Activated naive CD8-positive, alpha-beta T cell treated with anti-CD3 and anti-CD28 coated beads, Interleukin-2, amount 10 ng/mL, durations not matched to agents 7 days and 5 days (primary cell): ENCODE measurements at regions not wholly inside any gene's neighbourhood (a gene's known extent, or its start where the extent isn't known, plus 50 kb on each side); places are given as distances from the start of the nearest gene placed in this dataset.

ENCODE experiments used
- ATAC-seq: fragments of 150-1000 bp; cut with Tn5 transposase; one replicate; pipeline ENCODE4 v1.10.0; 2021; ENCODE audit warnings: low read depth, moderate library complexity
- POLR2A ChIA-PET: fragments of 350-600 bp; sonication (Branson Sonifier 250); formaldehyde crosslinking; loops from one replicate; lab custom pipeline; 2021; ENCODE audit warnings: antibody characterized with exemption; lab: Charles Lee
- DNase-seq: peaks from one replicate; pipeline ENCODE4 v3.0.0; 2021
- H3K27ac Mint-ChIP-seq: one replicate; pipeline ENCODE4 v1.8.0; 2022; ENCODE audit warnings: mild to moderate bottlenecking, mixed read lengths
- H3K27me3 Mint-ChIP-seq: one replicate; pipeline ENCODE4 v1.8.0; 2022; ENCODE audit warnings: mild to moderate bottlenecking, moderate library complexity, mixed read lengths
- H3K36me3 Mint-ChIP-seq: one replicate; pipeline ENCODE4 v1.8.0; 2021; ENCODE audit warnings: mild to moderate bottlenecking, mixed read lengths
- H3K4me1 Mint-ChIP-seq: one replicate; pipeline ENCODE4 v1.8.0; 2021; ENCODE audit warnings: mixed read lengths
- H3K4me3 Mint-ChIP-seq: one replicate; pipeline ENCODE4 v1.8.0; 2022; ENCODE audit warnings: mild to moderate bottlenecking, moderate library complexity, mixed read lengths
- H3K9me3 Mint-ChIP-seq: one replicate; pipeline ENCODE4 v1.8.0; 2021; ENCODE audit warnings: mixed read lengths

DNA sequence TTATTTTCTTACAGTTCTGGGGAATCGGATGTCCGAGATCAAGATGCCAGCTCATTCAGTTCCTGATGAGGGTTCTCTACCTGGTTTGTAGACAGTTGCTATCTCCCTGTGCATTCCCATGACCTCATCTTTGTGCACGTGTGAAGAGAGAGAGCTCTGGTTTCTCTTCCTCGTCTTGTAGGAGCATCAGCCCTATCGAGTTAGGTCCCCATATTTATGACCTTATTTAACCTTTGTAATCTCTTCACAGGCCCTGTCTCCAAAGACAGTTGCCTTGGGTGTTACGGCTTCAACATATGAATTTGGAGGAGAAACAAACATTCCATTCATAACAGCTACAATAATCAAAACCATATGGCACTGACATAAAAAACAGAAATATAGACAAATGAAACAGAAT lies 455.3 kb downstream of the HACE1 start:
- DNase-seq (no peak), ATAC-seq (no peak)
- H3K36me3 Mint-ChIP-seq = no peaks in the 10 kb centered on the region
- POLR2A ChIA-PET = no interaction called here
- no peaks in the 10 kb centered on the region for H3K4me1 Mint-ChIP-seq
- H3K27me3 Mint-ChIP-seq = no peaks in the 10 kb centered on the region
- H3K4me3 Mint-ChIP-seq = no peak overlapping the region
- peaks cover 4% of the 10 kb centered on the region for H3K9me3 Mint-ChIP-seq
- no peak overlapping the region for H3K27ac Mint-ChIP-seq

DNA sequence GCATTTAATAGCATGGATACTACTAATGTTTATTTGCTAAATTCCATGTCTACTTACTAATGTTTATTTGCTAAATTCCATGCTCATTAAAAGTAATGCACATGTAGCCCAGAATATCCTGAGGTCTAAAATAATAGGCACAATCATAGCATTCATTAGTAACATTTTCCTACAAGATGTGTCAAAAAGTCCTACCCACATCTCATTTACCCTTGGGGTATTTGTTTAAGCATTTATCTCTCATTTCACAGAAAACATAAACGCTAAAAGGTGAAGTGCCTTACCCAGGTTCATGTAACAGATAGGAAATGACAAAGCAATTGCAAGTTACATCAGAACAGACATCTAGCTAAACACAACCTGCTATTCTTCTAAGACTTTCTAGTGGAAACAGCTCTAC lies 457.1 kb downstream of the HACE1 start:
- Mint-ChIP-seq H3K4me1 (no peaks in the 10 kb centered on the region), H3K27me3 (no peaks in the 10 kb centered on the region), H3K27ac (no peak overlapping the region), H3K4me3 (no peak overlapping the region), H3K9me3 (peaks cover 4% of the 10 kb centered on the region), H3K36me3 (no peaks in the 10 kb centered on the region)
- DNase-seq (no peak), ATAC-seq (no peak)
- POLR2A ChIA-PET = no interaction called here

DNA sequence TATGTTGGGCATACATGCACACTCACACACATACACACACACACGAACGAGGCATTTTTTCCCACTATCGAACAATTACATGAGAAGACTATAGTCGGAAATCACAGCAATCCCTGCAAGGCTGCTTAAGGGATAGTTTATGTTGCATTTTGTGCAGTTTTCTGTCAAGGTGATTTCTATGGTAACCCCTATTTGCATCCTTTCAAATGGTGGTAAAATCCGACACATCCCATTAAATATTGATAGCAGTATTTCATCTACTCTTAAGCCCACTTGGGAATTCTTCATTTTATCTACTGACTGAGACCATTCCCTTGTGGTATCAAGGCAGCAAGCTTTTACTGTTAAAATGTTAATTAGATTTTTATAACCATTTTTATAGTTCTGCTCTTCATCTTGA lies 457.8 kb downstream of the HACE1 start:
- no peaks in the 10 kb centered on the region for H3K27me3 Mint-ChIP-seq
- ATAC-seq (no peak), DNase-seq (no peak)
- H3K27ac Mint-ChIP-seq = no peak overlapping the region
- H3K36me3 Mint-ChIP-seq = no peaks in the 10 kb centered on the region
- H3K4me1 Mint-ChIP-seq = no peaks in the 10 kb centered on the region
- POLR2A ChIA-PET = no interaction called here
- peaks cover 4% of the 10 kb centered on the region for H3K9me3 Mint-ChIP-seq
- H3K4me3 Mint-ChIP-seq = no peak overlapping the region

DNA sequence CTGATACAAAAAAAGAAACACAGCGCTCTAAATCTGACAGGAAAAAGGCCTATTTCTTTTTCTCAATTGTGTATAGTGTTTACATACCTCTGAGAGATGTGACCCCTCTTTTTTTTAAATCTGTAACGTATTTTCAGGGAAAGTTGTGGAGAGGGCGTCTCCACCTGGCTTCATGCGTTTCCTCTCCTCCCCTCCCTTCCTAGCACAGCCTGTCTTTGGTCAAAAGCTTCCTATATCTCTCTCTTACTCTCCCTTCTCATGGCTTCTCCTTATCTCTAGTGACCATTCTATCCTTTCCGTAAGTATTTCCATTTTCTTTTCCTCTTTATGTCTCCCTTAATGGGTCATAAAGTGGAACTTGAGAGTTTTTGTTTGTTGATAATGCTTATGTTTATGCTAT lies 458.9 kb downstream of the HACE1 start:
- H3K4me3 Mint-ChIP-seq = no peak overlapping the region
- H3K4me1 Mint-ChIP-seq = no peaks in the 10 kb centered on the region
- DNase-seq (no peak), ATAC-seq (no peak)
- no peaks in the 10 kb centered on the region for H3K27me3 Mint-ChIP-seq
- peaks cover 4% of the 10 kb centered on the region for H3K9me3 Mint-ChIP-seq
- H3K27ac Mint-ChIP-seq = no peak overlapping the region
- POLR2A ChIA-PET = no interaction called here
- no peaks in the 10 kb centered on the region for H3K36me3 Mint-ChIP-seq

DNA sequence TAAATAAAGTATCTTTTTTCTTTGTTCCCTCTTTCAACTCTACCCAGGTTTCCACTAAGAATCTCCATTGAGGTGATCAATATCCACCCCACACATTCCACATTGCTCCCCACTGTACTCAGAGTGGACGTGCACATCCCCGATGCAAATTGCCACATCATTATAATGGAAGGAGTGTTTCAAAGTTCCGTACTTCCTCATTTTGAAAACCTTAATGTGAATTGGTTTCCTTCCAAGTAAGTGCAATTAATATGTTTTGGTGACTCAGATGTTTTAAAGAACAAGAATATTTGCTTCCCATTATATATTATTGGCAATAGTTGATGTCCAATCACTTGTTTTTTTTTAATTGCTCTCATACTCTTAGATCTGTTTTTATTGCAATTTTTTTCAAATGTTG lies 463.6 kb downstream of the HACE1 start:
- DNase-seq (no peak), ATAC-seq (no peak)
- Mint-ChIP-seq H3K27me3 (no peaks in the 10 kb centered on the region), H3K36me3 (no peaks in the 10 kb centered on the region), H3K4me3 (no peak overlapping the region), H3K9me3 (no peaks in the 10 kb centered on the region), H3K4me1 (no peaks in the 10 kb centered on the region), H3K27ac (no peak overlapping the region)
- POLR2A ChIA-PET = no interaction called here

DNA sequence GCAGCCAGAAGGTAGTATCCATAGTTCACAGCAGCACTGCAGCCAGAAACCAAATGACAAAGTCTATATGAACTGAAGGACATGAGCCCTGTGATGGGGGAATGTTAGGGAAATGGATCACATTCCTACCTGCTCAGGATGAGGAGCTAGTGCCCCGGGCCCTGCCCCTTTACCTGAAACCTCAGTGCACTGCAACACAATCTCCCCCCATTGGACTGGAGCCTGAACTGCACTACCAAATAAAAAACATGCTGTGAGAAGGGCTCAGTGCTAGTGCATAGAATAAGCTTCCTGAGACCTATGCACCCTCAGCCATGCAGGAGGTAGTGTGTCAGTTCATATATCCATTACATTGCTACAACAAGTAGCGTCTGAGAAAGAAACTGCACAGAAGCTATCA lies 477.8 kb downstream of the HACE1 start:
- POLR2A ChIA-PET = no interaction called here
- H3K27ac Mint-ChIP-seq = no peak overlapping the region

DNA sequence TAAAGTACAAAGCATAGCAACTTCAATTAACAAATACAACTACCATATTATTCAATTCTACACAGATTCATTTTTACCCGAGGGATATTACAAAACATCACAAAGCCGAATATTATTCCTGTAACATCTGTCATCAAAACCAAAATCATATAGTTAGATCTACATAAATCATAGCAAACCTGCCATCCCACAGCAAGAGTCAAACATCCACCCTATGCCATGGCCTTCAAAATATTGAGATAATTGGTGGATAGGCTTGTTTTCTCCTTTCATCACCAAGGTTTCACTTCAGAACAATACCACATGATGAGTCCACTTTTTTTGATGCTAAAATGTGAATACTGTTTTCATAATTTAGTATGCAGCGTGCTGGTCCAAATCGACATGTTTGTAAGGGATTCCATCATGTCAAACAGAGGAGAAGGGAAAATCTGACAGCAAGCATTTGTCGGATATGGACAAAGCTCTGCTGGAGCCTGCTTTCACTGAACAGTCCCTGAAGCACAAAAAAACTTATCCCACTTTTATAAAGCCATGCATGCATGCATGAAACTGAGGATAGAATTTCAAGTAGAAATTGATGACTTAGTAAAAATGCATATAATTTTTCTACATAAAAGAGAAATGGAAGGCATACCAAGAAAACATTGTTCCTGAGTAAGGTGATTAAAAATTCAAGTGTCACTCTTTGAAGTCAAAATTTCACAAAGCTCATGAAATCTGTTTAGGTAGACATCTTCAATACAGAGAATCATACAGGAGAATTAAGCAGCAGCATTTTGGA lies 494.1 kb downstream of the HACE1 start:
- Mint-ChIP-seq H3K36me3 (no peaks in the 10 kb centered on the region), H3K27me3 (no peaks in the 10 kb centered on the region), H3K27ac (no peak overlapping the region), H3K4me1 (no peaks in the 10 kb centered on the region), H3K9me3 (no peaks in the 10 kb centered on the region), H3K4me3 (no peak overlapping the region)
- DNase-seq = no peak
- ATAC-seq = no peak
- POLR2A ChIA-PET = no interaction called here

More for the DNA sequence above, 477.8 kb downstream of the HACE1 start:
- H3K9me3 Mint-ChIP-seq = no peaks in the 10 kb centered on the region
- DNase-seq (no peak), ATAC-seq (no peak)
- H3K4me3 Mint-ChIP-seq = no peak overlapping the region
- H3K36me3 Mint-ChIP-seq = no peaks in the 10 kb centered on the region
- no peaks in the 10 kb centered on the region for H3K4me1 Mint-ChIP-seq
- H3K27me3 Mint-ChIP-seq = peaks cover 2% of the 10 kb centered on the region

DNA sequence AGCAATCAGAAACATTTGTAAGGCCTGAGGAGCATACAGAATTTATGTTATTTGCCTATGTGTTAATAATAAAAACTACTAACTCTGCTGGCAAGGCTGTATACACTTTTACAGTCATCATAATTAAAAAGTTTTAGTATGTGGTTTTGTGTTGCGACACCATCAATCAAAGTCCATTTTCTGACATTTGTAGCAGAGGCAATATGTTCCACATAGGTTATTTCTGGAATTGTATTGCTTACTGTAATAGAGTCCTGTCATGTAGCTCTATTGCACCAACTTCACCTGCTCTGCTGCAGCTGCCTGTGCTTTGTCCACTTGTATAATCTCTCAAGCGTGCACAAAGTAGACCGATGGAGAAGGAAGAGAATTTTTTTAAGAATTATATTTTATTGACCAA lies 501.8 kb downstream of the HACE1 start:
- Mint-ChIP-seq H3K9me3 (no peaks in the 10 kb centered on the region), H3K4me3 (no peak overlapping the region), H3K27ac (no peak overlapping the region), H3K4me1 (no peaks in the 10 kb centered on the region), H3K36me3 (no peaks in the 10 kb centered on the region), H3K27me3 (no peaks in the 10 kb centered on the region)
- ATAC-seq (no peak), DNase-seq (no peak)
- POLR2A ChIA-PET = no interaction called here

DNA sequence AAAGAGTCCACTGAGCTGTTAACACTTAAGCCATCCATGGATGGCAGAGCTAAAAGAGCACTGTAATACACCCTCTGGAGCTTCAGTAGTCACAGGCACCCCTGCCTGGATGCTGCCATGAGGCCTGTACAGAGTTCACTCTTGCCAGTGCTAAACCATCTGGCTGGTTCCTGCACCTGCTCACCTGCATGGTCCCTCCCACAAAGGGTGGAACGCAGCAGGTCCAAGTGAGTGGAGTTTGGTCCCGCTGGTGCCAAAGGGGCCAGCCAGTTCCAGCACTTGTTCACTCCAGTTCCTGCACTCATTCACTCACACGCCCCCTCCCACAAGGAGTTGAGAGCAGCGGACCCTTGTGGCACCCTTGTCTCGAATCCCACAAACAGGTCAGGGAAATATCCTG lies 503.5 kb downstream of the HACE1 start:
- Mint-ChIP-seq H3K27ac (no peak overlapping the region), H3K9me3 (no peaks in the 10 kb centered on the region), H3K4me1 (no peaks in the 10 kb centered on the region), H3K4me3 (no peak overlapping the region), H3K27me3 (no peaks in the 10 kb centered on the region), H3K36me3 (no peaks in the 10 kb centered on the region)
- ATAC-seq (no peak), DNase-seq (no peak)
- POLR2A ChIA-PET = no interaction called here

DNA sequence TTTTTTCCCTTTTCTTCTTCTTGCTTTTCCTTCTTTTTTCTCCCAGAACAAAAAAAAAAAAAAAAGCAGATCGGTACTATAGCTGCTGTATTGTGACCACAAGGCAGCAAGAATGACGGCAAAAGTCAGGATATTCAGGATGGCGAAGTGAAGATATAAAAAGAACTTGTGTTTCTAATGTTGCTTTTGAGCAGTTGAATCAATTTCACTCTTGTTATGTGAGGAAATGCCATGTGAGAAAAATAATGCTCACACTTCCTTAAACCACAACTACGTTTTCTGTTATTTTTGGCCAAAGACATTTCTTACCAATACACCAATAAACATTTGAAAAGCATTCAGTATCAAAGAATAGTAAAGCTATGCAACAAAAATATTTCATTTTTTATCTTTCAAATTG lies 510.5 kb downstream of the HACE1 start:
- POLR2A ChIA-PET = interaction anchor here (0.6 kb wide), 1 partner anchor 1029 kb away, joined by 4 read pairs; no protein-coding TSS in a partner anchor
- H3K4me1 Mint-ChIP-seq = no peaks in the 10 kb centered on the region
- no peak overlapping the region for H3K27ac Mint-ChIP-seq
- H3K4me3 Mint-ChIP-seq = no peak overlapping the region
- ATAC-seq (no peak), DNase-seq (no peak)
- peaks cover 2% of the 10 kb centered on the region for H3K9me3 Mint-ChIP-seq
- no peaks in the 10 kb centered on the region for H3K36me3 Mint-ChIP-seq
- H3K27me3 Mint-ChIP-seq = no peaks in the 10 kb centered on the region

DNA sequence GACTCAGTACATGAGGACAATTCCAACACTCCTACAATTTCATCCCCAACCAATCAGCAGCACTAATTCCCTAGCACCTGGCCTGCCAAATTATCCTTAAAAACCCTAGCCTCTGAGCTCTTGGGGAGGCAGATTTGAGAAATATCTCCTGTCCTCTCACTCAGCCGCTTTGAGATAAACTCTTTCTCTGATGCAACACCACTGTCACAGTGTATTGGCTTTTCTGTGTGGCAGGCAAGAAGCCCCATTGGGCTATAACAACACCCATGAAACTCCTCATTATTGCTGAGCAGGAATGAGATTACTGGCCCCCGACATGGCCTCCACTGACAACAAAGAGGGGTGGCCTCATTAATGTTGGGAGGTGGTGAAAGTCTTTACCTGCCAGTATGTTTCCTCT lies 515.5 kb downstream of the HACE1 start:
- no peaks in the 10 kb centered on the region for H3K27me3 Mint-ChIP-seq
- peaks cover 4% of the 10 kb centered on the region for H3K9me3 Mint-ChIP-seq
- no peak overlapping the region for H3K4me3 Mint-ChIP-seq
- no peak overlapping the region for H3K27ac Mint-ChIP-seq
- POLR2A ChIA-PET = no interaction called here
- H3K4me1 Mint-ChIP-seq = no peaks in the 10 kb centered on the region
- no peak for ATAC-seq
- no peak for DNase-seq
- H3K36me3 Mint-ChIP-seq = no peaks in the 10 kb centered on the region

DNA sequence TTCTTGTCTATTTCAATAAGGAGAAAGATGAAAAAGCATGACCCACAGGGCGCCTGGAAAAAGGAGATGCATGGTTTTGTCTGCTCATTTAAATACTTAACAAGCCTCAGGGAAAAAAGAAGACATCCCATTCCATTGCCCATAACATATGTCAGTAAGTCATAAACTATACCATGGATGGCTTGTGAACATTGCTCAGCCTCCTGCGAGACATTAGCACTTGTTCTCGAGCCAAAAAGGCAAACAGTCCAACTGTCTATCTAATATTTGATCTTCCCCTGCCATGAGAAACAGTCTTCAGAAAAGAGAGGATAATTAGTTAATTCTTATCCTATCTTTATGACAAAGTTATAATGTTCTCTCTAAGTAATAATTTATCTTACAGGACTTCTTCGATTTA lies 527.4 kb downstream of the HACE1 start:
- H3K9me3 Mint-ChIP-seq = no peaks in the 10 kb centered on the region
- no peak overlapping the region for H3K4me3 Mint-ChIP-seq
- ATAC-seq (no peak), DNase-seq (no peak)
- H3K4me1 Mint-ChIP-seq = no peaks in the 10 kb centered on the region
- POLR2A ChIA-PET = no interaction called here
- H3K27me3 Mint-ChIP-seq = no peaks in the 10 kb centered on the region
- no peak overlapping the region for H3K27ac Mint-ChIP-seq
- no peaks in the 10 kb centered on the region for H3K36me3 Mint-ChIP-seq

DNA sequence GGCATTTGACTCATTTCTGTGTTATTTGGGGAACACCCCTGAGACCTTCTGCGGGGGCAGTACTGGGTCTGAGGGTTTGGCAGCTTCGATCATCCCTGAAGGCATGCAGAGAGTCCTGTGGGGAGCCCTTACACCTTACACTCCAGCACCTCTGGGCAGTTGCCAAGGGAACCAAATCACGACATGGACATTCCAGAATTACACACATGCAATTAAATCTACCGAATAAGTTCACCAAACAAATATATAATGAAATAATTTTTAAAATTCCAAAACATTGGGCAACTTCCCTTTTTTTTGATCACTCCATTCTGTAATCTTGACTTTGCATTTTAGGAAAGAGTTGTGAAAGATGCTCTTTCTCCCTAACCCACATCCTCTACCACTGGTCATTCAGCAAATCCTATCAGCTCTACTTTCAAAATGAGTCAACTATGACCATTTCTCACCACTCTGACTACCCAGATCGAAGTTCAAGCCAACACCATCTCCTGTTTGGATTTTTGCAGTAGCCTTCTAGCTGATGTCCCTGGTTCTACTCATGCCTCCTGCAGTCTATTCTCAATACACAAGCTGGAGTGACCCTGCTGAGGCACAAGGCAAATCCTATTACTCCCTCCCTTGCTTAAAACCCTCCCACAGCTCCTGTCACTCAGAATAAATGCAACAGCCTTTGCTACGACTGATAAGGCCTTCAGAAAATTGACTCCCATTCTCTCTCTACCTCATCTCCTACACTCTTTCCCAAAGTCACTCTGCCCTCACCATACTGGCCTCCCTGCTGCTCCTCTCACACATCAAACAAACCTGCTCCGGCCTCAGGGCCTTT lies 533.3 kb downstream of the HACE1 start:
- Mint-ChIP-seq H3K9me3 (no peaks in the 10 kb centered on the region), H3K4me1 (no peaks in the 10 kb centered on the region), H3K4me3 (no peak overlapping the region), H3K36me3 (no peaks in the 10 kb centered on the region), H3K27ac (no peak overlapping the region), H3K27me3 (no peaks in the 10 kb centered on the region)
- no peak for DNase-seq
- no peak for ATAC-seq
- POLR2A ChIA-PET = no interaction called here
